SJCRH30 (cell line): ENCODE measurements at regions not wholly inside any gene's neighbourhood (a gene's known extent, or its start where the extent isn't known, plus 50 kb on each side); places are given as distances from the start of the nearest gene placed in this dataset.

Experiments used
- DNase-seq, 2 experiments: peaks; one replicate each; pipeline ENCODE4 v3.0.0-alpha.2; 2015 to 2020
- H3K27ac ChIP-seq: fragments of 250-450 bp; sonication (Bioruptor Pico); 2 replicates; pipeline ENCODE4 v1.5.1; 2020; ENCODE audit warnings: mild to moderate bottlenecking, moderate library complexity
- H3K27me3 ChIP-seq: fragments of 250-450 bp; sonication (Bioruptor Pico); 2 replicates; pipeline ENCODE4 v1.5.1; 2020; ENCODE audit warnings: mild to moderate bottlenecking, moderate library complexity
- H3K36me3 ChIP-seq: fragments of 250-450 bp; sonication (Bioruptor Pico); 2 replicates; pipeline ENCODE4 v1.5.1; 2020; ENCODE audit warnings: mild to moderate bottlenecking, moderate library complexity
- H3K4me1 ChIP-seq: fragments of 250-450 bp; sonication (Bioruptor Pico); 2 replicates; pipeline ENCODE4 v1.5.1; 2020; ENCODE audit warnings: mild to moderate bottlenecking, moderate library complexity
- H3K4me3 ChIP-seq: fragments of 250-450 bp; sonication (Bioruptor Pico); 2 replicates; pipeline ENCODE4 v1.5.1; 2020; ENCODE audit warnings: mild to moderate bottlenecking, moderate library complexity
- H3K9me3 ChIP-seq: fragments of 250-450 bp; sonication (Bioruptor Pico); replicated peaks from 2 replicates; pipeline ENCODE4 v1.5.1; 2020; ENCODE audit warnings: mild to moderate bottlenecking, moderate library complexity

DNA sequence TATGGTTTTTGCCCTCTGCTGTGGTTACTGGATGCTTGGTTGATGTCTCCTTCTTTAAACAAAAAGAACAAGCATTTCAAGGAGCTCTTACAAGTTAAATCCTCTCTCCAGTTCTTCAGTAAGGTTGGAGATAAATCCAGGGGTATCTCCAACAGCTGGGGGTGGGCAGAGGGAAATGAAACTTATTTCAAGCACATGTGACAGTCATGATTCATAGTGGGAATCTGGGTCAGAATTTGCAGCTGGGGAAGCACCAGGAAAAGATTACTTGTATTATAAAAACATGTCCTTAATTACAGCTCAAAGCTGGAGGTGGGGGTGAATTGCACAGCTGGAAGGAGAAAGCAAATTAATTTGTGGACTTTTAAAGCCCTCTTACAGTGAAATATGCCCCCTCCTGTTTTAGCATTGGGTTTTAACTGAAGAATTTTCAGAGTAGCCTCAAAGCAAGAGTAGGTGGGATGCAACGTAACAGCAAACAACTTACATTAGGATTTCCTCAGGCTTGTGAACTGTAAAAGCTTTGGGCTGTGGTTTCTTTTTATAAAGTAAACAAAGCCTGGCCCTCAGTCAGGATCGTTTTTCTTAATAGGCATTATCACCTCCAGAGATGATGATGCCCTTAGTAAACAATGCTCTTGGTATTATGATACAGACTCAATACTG is 596.4 kb downstream of the NYAP2 start:
- H3K27ac ChIP-seq, result no peak overlapping the region
- no peaks in the 10 kb centered on the region for H3K27me3 ChIP-seq
- H3K36me3 ChIP-seq, result no peaks in the 10 kb centered on the region
- no peaks in the 10 kb centered on the region for H3K9me3 ChIP-seq
- H3K4me1 ChIP-seq, result peaks cover 6% of the 10 kb centered on the region; the same call in 1 of the 2 replicates
- no peak overlapping the region for H3K4me3 ChIP-seq
- no peak for DNase-seq

DNA sequence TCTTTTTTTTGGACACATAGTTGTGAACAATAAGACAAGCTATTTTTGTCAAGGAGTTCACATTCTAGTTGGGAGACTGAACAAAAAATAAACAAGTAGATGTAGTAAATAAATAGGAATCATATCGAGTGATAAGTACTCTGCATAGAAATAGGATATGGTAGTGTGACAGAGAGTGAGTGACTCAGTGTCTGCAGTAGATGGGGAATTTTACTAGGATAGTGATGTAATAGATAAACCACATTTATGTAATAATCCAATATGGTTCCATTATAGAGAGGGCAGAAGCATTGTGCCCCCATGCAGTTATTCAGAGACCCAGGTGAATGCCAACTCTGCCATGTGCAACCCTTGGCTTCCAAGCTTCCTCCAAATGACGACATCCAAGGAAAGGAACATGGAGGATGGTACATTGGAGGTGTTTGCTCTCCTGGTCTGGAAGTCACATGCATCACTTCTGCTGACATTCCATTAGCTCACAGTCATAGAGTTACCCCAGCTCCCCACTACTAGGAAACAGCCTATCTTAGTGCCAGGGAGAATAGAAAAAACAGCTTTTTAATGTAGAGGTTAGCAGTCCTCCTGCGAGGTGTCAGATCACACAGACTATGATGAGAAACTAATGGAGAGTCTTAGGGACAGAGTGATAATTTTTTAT is 595.4 kb downstream of the NYAP2 start:
- H3K9me3 ChIP-seq, result no peaks in the 10 kb centered on the region
- no peak for DNase-seq
- H3K4me3 ChIP-seq, result no peak overlapping the region
- H3K36me3 ChIP-seq, result no peaks in the 10 kb centered on the region
- H3K27ac ChIP-seq, result no peak overlapping the region
- H3K4me1 ChIP-seq, result peaks cover 6% of the 10 kb centered on the region; the same call in 1 of the 2 replicates
- H3K27me3 ChIP-seq, result no peaks in the 10 kb centered on the region

DNA sequence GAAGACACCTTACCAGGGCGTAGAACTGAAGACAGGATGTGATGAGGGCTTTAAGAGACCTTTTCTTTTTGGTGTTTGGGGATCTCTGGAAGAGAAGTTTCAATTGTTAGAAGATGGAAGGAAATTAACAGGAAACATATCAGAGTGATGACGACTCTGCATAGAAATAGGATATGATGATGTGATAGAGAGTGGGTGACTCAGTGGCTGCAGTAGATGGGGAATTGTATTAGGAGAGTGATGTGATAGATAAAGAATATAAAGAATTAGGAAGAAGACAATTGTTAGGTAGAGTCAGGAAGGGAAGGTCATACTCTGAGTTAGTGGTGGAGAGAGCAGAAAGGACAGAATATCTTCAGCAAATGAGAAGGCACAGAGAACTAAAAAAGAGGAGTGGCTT is 593.9 kb downstream of the NYAP2 start:
- H3K4me3 ChIP-seq, result no peak overlapping the region
- H3K4me1 ChIP-seq, result peaks cover 6% of the 10 kb centered on the region; the same call in 1 of the 2 replicates
- no peak for DNase-seq
- H3K27ac ChIP-seq, result no peak overlapping the region
- H3K27me3 ChIP-seq, result no peaks in the 10 kb centered on the region
- no peaks in the 10 kb centered on the region for H3K9me3 ChIP-seq
- no peaks in the 10 kb centered on the region for H3K36me3 ChIP-seq

DNA sequence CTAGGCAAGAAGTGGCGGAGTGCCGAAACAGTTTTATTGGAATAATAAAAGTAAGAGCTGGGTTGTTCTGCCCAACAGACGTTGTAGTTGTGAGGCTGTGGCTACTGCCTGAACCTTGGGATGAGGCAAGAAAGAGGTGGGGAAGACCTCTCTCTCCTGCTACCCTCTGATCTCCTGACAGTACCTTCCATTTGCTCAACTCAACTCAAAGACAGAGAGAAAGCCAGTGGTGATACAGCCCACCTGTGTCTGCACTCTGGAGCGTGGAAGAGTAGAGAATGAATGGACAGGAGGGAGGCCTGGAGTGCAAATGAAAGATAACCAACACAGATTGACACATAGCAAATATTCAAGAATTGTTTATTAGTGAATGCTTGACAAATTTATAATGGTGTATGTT is 590.3 kb downstream of the NYAP2 start:
- Histone ChIP-seq H3K36me3 (no peaks in the 10 kb centered on the region), H3K9me3 (0 out of 2 replicates have a peak, but pooled peaks cover 4% of the 10 kb centered on the region), H3K27me3 (no peaks in the 10 kb centered on the region), H3K4me3 (no peak overlapping the region), H3K27ac (no peak overlapping the region), H3K4me1 (no peaks in the 10 kb centered on the region)
- no peak for DNase-seq

DNA sequence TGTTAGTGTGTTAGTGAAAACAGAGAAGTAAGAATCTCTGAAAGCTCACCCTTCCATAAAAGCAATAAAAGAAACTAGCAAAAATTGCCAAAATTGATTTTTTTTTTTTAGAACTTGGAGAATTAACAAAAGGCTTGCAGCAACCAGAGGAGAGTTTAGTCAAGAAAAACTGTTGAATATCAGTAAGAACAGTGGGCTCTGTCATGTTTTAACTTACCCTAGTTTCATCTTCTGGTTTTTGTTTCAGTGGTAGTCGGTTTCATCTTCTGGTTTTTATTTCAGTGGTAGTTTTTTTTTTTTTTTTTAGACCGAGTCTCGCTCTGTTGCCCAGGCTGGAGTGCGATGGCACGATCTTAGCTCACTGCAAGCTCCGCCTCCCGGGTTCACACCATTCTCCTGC is 580.9 kb downstream of the NYAP2 start:
- no peak for DNase-seq
- no peaks in the 10 kb centered on the region for H3K27me3 ChIP-seq
- H3K9me3 ChIP-seq, result 0 out of 2 replicates have a peak, but pooled peaks cover 5% of the 10 kb centered on the region

GRCh38 chr2:225971433-225971832 is 571.9 kb downstream of the NYAP2 start:
- Histone ChIP-seq H3K36me3 (no peaks in the 10 kb centered on the region), H3K9me3 (no peaks in the 10 kb centered on the region), H3K4me3 (no peak overlapping the region), H3K4me1 (no peaks in the 10 kb centered on the region), H3K27me3 (no peaks in the 10 kb centered on the region), H3K27ac (no peak overlapping the region)
- no peak for DNase-seq

More for the DNA sequence above, 580.9 kb downstream of the NYAP2 start:
- no peaks in the 10 kb centered on the region for H3K36me3 ChIP-seq
- H3K4me1 ChIP-seq, result no peaks in the 10 kb centered on the region
- no peak overlapping the region for H3K27ac ChIP-seq
- H3K4me3 ChIP-seq, result no peak overlapping the region

DNA sequence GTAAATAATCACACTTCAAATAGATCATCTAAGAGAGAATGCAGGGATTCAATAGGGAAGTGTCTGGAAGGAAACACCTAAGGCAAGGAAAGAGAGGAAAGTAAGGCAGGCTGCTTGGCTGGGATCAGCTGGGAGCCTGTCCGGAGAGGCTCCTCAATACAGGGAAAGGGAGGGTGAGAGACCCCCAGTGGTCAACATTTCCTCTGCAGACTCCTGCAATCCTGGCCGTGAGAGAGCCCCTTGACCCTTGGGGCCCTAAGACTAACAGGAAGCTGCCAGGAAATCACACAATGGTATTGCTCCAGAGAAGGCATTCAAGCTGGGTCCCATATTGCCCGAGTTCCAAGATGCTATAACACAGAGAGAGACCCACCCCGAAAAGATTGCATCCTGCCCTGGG is 549.4 kb downstream of the NYAP2 start:
- Histone ChIP-seq H3K27me3 (no peaks in the 10 kb centered on the region), H3K4me1 (no peaks in the 10 kb centered on the region), H3K36me3 (no peaks in the 10 kb centered on the region), H3K27ac (no peak overlapping the region), H3K9me3 (peaks cover 13% of the 10 kb centered on the region), H3K4me3 (no peak overlapping the region)
- DNase-seq, result no peak

- Histone ChIP-seq H3K36me3 (no peaks in the 10 kb centered on the region), H3K4me3 (no peak overlapping the region), H3K27me3 (no peaks in the 10 kb centered on the region), H3K4me1 (no peaks in the 10 kb centered on the region), H3K27ac (no peak overlapping the region), H3K9me3 (no peaks in the 10 kb centered on the region)
- DNase-seq, result no peak
Observed at GRCh38 chr2:225938991-225939390, 539.5 kb downstream of the NYAP2 start.

DNA sequence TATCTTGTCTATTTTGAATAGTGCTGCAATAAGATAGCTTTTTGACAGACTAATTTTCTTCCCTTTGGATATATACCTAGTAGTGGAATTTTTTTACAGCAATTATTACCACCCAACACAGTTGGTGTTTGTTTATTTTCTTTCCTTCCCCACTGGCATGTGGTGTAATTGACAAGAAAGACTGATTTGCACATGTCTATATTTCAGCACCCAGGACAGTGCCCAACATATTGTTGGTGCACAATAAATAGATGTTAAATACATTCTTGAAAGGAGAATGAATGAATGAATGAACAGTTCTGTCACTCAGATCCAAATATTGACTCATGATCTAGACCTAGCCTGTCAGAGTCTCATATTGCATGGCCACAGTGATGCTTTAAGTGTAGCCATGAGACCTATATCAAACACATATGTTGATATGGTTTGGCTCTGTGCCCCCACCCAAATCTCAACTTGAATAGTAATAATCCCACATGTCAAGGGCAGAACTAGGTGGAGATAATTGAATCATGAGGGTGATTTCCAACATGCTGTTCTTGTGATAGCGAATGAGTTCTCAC is 538.2 kb downstream of the NYAP2 start:
- no peak overlapping the region for H3K4me3 ChIP-seq
- peak; percentile 28 to 57 for DNase-seq
- H3K27ac ChIP-seq, result no peak overlapping the region
- no peaks in the 10 kb centered on the region for H3K27me3 ChIP-seq
- H3K9me3 ChIP-seq, result no peaks in the 10 kb centered on the region
- no peaks in the 10 kb centered on the region for H3K4me1 ChIP-seq
- H3K36me3 ChIP-seq, result no peaks in the 10 kb centered on the region

DNA sequence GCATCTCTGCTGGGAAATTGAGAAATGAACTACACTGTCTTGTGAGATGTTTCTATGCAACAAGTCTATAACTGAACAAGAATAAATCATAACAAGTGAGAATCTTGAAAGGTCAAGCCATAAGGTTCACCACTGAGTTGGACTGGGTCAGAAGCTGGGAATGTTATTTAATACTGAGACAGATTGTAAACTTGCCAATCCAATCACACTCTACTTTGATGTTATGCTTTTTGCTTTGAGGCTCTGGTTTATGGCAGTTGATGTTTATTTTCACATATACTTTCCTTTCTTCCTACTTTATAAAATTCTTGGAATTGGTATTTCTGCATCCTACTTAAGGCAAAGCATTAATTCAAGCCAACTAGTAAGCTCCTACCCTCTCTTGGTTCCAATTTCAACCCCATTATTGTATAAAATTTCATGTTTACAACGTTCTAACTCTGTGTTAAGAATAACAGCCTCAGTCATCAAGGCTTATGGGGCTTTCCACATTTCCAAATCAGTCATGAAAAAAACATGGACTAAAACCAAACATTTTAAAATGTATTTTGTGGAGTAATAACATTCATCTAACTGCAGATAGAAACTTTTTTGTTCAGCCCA is 533.4 kb downstream of the NYAP2 start:
- H3K4me3 ChIP-seq, result no peak overlapping the region
- no peak for DNase-seq
- no peak overlapping the region for H3K27ac ChIP-seq
- no peaks in the 10 kb centered on the region for H3K36me3 ChIP-seq
- no peaks in the 10 kb centered on the region for H3K9me3 ChIP-seq
- no peaks in the 10 kb centered on the region for H3K27me3 ChIP-seq
- peaks cover 2% of the 10 kb centered on the region; the same call in 1 of the 2 replicates for H3K4me1 ChIP-seq

DNA sequence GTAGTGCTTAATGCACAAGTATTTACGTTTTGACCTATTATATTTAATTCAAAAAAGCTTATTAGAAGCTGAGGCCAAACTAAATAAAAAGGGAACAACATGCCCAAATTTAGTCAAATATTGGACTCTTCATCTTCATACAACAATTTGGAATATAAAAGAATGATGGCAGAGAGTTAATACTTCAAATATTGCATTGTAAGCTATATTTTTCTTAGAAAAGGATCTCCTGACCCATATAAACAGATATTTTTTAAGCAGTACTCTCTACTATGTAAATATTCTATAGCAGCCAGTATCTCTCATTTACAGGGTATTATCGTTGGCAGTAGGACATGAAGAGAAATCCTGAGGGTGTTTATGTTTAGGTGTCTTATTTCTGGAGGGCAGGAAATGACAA is 531.2 kb downstream of the NYAP2 start:
- Histone ChIP-seq H3K4me3 (no peak overlapping the region), H3K27ac (no peak overlapping the region), H3K27me3 (no peaks in the 10 kb centered on the region), H3K9me3 (no peaks in the 10 kb centered on the region), H3K36me3 (no peaks in the 10 kb centered on the region), H3K4me1 (peaks cover 2% of the 10 kb centered on the region; the same call in 1 of the 2 replicates)
- peak in 1 of 2 experiments; percentile 22 for DNase-seq

- no peaks in the 10 kb centered on the region for H3K36me3 ChIP-seq
- H3K27me3 ChIP-seq, result no peaks in the 10 kb centered on the region
- H3K4me1 ChIP-seq, result no peaks in the 10 kb centered on the region
- H3K27ac ChIP-seq, result no peak overlapping the region
- no peaks in the 10 kb centered on the region; the same call in none of the 2 replicates for H3K9me3 ChIP-seq
- no peak overlapping the region for H3K4me3 ChIP-seq
- no peak for DNase-seq
Observed at GRCh38 chr2:225920621-225921220, 521.2 kb downstream of the NYAP2 start.

- no peak overlapping the region for H3K4me3 ChIP-seq
- no peak for DNase-seq
- H3K36me3 ChIP-seq, result no peaks in the 10 kb centered on the region
- H3K27me3 ChIP-seq, result no peaks in the 10 kb centered on the region
- H3K4me1 ChIP-seq, result no peaks in the 10 kb centered on the region
- no peak overlapping the region for H3K27ac ChIP-seq
- H3K9me3 ChIP-seq, result no peaks in the 10 kb centered on the region; the same call in 1 of the 2 replicates
Observed at GRCh38 chr2:225916692-225917091, 517.2 kb downstream of the NYAP2 start.

- H3K4me1 ChIP-seq, result no peaks in the 10 kb centered on the region
- H3K9me3 ChIP-seq, result no peaks in the 10 kb centered on the region
- no peaks in the 10 kb centered on the region for H3K27me3 ChIP-seq
- no peaks in the 10 kb centered on the region for H3K36me3 ChIP-seq
- H3K27ac ChIP-seq, result no peak overlapping the region
- no peak overlapping the region for H3K4me3 ChIP-seq
- no peak for DNase-seq
Observed at GRCh38 chr2:225911019-225911418, 511.5 kb downstream of the NYAP2 start.

DNA sequence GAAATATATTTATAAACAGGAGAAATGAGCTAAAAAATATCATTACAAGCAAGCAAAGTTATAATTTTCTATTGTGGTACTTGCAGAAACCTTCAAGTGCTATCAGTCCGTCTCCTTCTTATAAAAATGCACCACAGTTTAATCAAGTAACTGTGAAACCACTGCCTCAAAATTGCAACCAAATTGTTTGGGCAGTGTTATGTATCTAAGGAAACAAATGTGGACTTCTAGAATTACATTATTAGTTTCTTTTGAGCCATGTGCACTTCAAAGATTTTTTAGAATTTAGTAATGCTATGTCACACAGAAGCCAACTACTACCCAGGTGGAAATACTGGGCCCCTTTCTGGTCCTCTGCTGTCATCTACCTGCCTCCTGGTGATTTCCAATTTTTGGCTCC is 495.6 kb downstream of the NYAP2 start:
- Histone ChIP-seq H3K4me1 (peaks cover 19% of the 10 kb centered on the region), H3K36me3 (no peaks in the 10 kb centered on the region), H3K4me3 (no peak overlapping the region), H3K27ac (peak overlapping the region; percentile 45), H3K27me3 (no peaks in the 10 kb centered on the region), H3K9me3 (no peaks in the 10 kb centered on the region; the same call in 1 of the 2 replicates)
- DNase-seq, result peak in 1 of 2 experiments; percentile 14
